ENCODE measurements at regions not wholly inside any gene's neighbourhood (a gene's known extent, or its start where the extent isn't known, plus 50 kb on each side); places are given as distances from the start of the nearest gene placed in this dataset.
"Not testable (repeated sequence)": the region's sequence is repeated elsewhere in the genome, so short reads cannot be mapped to it uniquely, and the experiment has no call there.

DNA sequence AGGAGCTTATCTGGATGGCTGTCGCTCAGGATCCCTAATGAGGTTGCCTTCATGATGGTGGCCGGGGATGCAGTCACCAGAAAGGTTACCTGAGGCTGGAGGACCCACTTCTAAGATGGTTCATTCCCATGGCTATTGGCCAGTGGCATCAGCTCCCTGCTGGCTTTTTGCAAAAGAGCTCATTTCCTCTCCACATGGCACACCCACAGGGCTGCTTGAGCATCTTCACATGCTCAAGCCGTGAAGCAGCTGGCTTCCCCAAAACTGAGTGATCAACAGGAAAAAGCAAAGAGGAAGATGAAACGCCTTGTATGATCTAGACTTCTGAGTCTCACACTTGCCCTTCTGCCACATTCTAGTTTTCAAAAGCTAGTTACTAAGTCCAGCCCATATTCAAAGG is 124.6 kb upstream of the CXADR start:
- DNase-seq = no peak

DNA sequence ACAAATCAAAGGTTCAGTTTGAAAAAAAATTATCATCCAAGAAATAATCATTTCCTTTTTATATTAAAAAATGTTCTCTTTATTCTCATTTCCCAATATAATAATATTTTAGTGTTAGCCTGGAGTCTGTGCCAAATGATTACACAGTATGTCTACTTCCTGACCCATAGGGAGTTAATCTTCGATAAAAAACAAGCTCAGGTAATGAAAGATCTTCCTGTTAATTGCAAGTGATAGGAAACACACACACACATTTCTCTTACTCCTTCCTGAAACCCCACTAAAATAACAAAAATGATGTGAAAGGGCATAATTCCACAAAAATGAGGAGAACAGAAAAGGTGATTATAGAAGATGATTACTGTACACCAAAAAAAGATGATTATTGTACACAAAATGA is 123.5 kb upstream of the CXADR start:
- DNase-seq = no peak

DNA sequence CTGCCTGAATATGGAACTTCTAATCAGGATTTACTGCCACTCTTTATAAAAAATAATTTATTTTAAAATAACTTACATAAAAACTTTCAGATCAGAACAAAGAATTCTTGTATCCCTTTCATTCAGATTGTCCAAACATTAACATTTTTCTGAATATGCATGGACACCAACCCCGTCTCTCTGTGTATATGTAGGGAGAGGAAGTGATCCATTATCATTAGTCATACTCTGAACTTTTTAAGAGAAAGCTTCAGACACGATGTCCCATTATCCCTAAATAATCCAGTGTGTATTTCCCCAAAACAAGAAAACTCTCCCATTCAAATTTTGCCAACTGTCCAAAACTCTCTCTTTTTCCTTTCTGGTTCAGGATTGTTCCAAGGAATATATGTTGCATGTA is 122.3 kb upstream of the CXADR start:
- DNase-seq = no peak

DNA sequence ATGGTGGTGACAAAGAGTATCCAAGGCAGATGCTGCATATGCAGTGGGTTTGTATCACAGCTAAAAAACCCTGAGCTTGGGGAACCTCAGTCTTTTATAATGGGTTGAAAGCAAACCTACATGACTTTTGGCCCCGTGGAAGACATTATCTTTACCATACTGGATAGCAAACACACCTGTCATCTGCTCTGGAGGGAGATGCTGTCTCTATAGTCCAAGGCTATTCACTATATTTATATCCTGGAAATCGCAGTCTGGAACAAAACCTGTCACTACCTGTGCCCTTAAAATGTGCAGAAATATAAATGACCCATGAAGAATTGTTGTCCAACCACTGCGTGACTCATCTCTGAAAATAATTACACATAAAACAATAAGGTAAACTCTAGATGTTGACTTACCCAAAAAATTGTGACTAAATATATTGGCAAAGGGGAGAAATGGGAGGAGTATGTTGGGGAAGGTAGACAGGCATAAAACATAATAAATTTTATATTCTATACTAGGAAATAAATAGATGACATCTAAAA is 121.0 kb upstream of the CXADR start:
- DNase-seq = no peak

DNA sequence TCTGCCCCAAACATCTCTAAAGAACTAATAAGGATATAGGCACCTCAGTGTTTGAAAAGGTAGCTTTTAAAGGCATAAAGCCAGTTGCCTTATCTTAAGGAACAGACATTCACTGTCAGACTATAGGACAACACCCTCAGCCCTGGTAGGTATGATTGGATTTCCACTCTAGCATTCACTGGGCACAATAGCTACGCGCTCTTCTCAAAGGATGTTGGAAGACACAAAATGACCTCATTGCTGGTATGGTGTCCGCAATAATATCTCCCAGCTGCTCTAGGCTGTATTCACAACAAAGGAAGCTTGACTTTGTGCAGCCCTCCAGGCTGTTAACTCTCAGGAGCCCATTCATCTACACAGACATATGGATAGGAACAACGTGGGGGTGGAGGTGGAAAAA is 119.4 kb upstream of the CXADR start:
- DNase-seq = no peak

DNA sequence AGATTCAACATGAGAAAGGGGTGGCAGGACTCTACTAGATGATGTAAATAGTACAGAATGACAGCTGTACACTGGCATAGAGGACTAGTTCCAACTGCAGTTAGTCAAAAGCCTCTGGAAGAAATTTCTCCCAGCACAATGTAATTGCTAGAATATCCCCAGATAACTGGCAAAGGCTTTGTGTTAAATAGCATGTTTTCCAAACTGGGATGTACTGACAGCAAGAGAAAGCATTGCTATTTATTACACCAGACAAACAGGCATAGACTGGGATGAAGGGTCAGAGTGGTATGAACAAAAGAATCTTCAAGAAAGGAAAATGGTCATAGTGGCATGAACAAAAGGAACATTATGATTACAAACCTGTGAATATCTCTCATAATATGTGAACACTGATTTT is 115.9 kb upstream of the CXADR start:
- no peak for DNase-seq

DNA sequence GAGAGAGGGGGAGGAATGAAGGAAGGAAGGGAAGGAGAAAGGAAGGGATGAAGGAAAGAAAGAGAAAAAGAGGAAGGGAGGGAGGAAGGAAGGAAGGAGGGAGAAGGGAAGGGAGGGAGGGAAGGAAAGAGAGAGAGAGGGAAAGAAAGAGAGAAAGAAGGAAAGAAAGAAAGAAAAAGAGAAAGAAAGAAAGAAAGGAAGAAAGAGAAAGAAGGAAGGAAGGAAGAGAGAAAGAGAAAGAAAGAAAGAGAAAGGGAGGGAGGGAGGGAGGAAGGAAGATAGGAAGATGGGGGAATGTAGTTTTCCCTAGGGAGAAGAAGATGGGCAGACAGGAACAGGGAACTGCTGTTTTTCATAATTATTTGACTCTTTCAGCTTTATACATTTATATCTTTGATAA is 115.1 kb upstream of the CXADR start:
- no peak for DNase-seq

DNA sequence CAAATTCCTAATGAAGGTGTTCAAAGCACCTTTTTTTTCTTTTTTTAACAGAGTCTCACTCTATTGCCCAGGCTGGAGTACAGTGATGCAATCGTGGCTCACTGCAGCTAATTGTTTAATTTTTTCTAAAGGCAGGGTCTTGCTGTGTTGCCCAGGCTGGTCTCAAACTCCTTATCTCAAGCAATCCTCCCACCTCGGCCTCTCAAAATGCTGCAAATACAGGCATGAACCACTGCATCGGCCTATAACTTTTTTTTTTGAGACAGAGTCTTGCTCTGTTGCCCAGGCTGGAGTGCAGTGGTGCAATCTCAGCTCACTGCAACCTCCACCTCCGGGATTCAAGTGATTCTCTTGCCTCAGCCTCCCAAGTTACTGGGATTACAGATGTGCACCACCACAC is 113.9 kb upstream of the CXADR start:
- not testable (repeated sequence) for DNase-seq

DNA sequence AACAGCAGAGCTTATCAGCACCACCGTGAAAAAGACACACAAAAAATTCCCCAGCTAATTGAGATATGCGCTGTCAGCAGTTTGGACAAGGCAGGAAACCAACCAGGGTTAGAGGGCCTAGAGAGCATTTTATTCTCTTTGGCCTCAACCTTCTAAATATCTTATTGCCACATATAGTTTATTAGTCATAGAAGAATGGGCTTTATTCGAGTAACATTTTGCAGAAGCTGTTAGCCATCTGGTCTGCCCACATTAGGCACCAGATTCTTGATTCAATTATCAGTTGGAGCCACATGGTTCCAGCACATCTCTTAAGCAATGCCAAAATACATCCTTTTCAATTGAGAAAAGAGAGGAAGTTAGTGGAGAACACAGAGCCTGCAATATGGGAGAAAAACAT is 109.9 kb upstream of the CXADR start:
- no peak for DNase-seq

DNA sequence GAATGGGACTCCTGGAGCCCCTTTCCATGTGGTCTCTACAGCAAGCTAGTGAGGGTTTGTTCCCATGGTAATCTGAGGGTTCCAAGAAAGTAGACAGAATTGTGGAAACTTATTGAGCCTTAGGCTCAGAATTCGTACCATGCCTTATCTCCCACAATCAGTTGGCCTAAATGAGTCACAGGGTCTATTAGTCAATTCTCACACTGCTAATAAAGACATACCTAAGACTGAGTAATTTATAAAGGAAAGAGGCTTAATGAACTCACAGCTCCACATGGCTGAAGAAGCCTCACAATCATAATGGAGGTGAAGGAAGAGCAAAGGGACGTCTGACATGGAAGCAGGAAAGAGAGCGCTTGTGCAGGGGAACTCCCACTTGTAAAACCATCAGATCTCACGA is 106.6 kb upstream of the CXADR start:
- DNase-seq = no peak

DNA sequence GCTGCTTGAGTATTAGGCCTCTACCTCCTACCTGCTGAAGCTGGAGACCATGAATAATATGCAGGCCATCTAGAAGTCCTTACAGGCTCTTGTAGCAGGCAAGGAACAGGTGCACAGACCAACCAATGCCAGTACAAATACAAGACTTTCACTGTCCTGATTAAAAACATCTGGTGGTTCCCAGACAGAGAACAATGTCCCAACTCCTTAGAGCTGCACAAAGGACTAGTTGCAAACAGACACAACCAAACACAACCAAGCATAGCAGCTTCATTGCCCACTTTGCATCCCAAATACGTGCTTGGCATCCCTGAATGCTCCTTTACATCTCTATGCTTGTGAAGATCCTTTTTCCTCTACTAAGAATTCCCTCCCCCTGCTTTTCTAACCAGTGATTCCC is 98.1 kb upstream of the CXADR start:
- no peak for DNase-seq

DNA sequence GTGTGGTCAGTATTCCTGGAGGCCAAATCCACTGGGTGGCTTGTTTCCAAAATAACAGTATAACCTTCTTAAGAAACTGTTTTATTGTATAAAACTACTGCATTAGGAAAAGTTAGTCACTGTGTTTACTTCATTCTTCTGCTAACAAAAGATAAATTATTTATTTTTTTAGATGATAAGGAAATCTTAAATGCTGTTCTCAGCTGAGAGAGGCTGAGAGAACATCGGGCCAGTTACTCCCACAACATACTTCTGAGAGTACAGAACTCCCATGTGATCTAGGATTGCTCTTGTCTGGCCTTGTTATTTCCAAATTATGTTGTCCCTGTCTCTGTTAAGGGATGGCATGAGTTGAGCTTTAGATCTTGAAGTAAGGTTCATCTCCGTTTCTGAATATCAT is 96.7 kb upstream of the CXADR start:
- no peak for DNase-seq

DNA sequence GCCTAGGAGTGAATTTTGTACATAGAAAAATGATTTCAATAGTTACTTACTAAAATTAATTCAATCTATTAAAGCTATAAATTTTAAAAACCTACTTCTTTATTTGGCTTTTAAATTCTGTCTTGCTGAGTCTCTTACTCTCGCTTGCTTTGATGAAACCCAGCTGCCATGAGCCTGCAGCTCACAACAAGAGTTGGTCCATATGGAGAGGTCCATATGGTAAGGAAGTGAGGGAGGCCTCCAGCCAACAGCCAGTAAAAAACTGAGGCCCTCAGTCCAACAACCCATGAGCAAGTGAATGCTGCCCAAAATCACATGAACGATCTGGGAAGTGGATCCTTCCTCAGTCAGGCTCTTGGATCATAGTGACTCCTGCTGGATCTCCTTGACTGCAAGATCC is 89.9 kb upstream of the CXADR start:
- no peak for DNase-seq

DNA sequence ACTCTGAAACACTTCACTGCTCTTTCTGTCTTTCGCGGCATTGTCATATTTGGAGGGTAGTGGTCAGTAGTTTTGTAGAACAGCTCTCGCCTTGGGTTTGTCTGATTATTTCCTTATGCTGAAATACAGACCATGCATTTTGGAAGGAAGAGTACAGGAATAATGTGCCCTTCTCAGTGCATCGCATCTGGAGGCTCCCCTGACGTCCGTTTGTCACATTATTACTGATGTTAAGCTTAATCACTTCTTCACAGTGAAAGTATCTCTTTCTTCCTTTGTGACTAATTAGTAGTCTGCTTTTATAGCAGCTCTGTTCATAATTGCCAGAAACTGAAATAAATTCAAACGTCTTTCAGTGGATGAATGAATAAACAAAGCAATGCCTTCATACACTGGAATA is 85.7 kb upstream of the CXADR start:
- DNase-seq = no peak

DNA sequence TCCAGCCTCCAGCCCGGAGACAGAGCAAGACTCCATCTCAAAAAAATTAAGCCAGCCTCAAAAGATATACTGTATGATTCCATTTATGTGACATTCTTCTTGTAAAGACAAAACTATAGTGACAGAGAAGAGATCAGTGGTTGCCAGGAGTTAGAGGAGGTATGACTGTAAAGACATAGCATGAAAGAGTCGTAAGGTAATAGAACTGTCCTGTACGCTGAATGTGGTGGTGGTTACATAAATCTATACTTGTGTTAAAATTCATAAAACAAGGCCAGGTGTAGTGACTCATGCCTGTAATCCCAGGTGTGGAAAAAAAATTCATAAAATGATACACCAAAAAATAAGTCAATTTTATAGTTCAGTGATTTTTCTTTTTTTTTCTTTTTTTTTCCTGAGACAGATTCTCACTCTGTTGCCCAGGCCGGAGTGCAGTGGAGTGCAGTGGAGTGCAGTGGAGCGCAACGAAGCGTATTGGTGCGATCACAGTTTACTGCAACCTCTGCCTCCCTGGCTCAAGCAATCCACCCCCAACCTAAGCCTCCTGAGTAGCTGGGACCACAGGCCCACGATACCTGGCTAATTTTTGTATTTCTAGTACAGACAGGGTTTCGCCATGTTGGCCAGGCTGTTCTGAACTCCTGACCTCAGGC is 84.9 kb upstream of the CXADR start:
- DNase-seq = no peak

DNA sequence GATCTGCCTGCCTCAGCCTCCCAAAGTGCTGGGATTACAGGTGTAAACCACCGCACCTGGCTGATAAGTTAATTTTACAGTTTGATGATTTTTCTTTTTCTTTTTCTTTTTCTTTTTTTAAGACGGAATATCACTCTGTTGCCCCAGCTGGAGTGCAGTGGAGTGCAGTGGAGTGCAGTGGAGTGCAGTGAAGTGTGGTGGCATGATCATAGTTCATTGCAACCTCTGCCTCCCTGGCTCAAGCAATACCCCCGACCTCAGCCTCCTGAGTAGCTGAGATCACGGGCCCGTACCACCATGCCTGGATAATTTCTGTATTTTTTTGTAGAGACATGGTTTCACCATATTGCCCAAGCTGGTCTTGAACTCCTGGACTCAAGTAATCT is 84.4 kb upstream of the CXADR start:
- DNase-seq = no peak

DNA sequence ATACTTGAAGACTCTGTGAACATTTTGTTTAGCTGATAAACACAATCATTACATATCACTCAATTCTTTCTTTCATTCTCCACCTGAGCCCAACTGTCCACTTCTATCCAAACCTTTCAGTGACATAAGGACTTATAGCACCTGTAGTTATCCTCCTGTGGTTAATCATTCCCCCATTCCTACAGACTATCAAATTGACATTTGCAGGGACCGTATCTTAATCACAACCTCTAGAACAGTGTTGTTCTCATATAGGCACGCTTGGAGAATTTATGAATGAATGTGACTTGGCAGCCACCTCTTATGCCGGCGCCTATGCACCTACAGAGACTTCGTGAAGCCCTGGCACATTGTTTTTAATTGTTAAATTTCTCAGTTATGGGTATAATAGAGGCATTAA is 83.9 kb upstream of the CXADR start:
- no peak for DNase-seq

DNA sequence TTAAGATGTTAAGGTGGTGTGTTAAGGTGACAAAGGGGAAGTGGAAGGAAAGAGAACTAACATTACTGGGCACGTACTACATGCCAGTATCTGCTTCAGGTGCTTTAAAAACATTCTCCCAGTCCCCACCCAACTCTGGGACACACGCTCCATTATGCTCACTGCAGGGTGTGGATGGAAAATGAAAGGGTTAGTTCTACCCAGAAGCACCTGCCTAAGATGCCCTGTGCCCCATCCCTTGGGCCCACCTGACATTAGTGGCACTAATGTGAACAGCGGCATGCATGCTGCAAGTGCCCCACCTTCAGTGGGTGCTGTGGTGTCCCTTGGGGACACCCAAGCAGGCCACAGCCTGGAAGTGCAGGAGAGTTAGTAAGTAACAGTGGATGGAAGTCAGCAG is 82.9 kb upstream of the CXADR start:
- DNase-seq = no peak

DNA sequence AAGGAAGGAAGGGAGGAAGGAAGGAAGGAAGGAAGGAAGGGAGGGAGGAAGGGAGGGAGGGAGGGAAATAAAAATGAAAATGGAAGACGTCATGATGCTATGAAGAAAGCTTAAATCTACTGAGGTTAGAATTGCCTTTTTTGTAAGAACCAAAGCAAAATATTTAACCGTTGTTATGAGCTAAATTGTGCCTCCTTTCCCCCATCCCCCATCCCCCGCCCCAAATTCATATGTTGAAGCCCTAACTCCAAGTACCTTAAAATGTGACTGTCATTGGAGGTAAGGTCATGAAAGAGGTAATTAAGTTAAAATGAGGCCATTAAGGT is 80.1 kb upstream of the CXADR start:
- no peak for DNase-seq

DNA sequence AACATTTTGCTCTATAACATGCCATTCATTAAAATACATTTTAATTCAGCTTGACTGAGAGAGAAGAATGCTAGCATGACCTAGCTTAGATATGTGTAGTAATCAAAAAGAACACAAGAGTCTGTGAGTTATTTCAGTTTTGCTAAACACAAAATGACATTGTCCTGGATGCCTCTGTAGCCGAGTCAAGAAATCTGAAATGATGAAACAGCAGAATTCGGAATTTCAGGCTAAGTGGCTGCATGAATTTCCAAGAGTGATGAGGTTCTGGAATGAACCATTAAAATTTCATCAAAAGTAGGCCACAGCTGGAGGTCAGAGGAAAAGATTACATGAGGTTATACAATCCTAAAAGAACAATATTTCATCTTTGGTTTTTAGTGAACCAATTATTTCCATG is 79.1 kb upstream of the CXADR start:
- DNase-seq = no peak

DNA sequence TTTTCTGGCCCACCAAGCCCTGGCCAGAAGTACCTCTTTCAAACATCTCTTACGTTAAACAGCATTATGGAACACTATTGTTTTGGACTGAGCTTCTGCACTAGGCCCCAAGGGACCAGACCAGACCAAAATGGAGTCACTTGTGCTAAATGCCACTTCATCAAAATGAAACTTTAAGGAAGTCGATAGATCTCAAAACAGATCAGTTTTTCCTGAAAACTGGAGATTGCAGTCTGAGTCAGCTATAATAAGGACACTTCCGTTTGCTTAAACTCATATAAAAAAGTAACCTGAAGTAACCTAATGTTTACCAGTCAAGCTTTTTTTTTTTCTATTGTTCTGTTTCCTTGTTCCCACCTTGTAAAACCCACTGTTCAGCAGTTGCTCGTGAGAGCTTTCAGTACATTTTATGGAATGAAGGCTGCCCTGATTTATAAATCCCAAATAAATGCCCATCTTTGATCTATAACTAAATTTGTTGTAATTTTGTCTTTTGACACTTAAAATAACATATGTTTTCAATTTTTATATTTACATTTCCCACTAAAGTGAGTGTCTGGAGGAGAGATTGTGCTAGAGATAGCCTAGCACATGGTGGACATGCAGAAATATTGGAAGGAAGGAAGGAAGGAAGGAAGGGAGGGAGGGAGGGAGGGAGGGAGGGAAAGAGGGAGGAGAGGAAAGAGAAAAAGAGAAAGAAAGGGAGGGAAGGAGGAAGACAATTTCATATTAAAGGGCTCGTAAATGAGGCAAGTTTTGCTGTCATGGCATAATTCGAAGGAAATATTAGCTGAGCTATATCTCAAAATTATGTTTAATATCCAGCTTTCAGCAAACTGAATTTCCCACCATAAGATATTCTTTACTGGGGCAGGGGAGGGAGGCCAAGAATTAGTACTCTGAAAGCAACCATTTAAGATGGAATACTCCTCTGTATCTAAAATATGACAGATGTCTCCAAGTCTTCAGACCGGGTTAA is 77.0 kb upstream of the CXADR start:
- DNase-seq = no peak

DNA sequence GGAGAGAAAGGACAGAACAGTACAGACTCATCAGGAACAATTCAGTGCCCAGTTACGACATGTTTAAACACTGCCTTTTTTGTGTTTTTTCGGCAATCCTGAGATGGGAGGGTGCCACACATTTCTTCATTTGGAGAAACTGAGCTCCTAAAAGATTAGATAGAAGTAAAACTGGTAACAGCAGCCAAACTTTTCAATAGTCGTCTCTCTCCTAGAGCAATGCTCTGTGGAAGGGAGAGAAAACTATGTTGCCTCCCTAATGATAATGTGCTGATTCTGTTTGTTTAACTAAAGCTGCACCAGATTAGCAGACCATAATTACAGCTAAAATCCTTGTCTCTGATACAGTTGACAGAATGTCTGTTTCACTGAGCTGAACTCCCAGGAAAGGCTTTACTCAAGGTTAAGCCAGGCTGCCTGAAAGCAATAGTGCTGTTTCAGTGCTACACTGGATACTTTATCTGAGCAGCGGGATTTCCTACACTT is 76.2 kb upstream of the CXADR start:
- DNase-seq = no peak

DNA sequence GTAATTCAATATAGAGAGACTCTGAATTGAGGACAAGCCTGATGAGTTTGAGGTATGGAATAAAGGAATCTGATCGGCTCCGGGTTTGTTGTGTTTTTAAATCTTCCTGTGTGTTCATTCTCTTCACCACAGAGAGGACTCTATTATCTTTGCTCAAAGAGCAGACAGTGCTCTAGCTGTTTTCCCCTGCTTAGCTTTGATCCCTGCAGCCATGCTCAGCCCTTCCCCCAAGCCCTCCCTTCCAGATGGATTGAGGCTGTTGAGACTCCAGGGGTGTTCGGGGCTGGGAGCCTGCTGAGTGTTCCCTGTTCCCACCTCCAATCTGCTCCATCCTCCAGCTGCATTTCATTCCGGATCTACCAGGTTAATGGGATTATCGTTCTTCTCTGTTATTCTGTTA is 74.2 kb upstream of the CXADR start:
- DNase-seq = no peak

DNA sequence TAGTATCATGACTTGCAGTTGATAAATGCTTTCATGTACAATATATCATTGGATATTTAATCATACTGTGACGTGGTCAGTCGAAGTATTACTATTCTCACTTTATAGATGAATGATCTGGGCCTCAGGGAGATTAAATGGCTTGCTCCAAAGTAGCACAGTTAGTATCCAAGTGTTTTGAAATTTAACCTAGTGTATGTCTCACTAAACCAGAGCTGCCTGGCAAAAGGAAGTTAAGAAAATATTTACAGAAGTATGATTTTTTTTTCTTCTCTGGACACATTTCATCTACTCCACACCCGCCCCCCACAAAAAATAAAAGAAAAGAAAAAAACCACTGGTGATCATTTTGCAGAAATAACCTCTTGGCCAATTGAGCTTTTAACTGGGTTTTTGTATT is 71.9 kb upstream of the CXADR start:
- DNase-seq = no peak
